Pancreas (tissue), 10 donors: ENCODE measurements at regions not wholly inside any gene's neighbourhood (a gene's known extent, or its start where the extent isn't known, plus 50 kb on each side); places are given as distances from the start of the nearest gene placed in this dataset.

Source experiments
- ATAC-seq, 4 donors: fragments of 200-7000 bp; cut with Tn5 transposase; one replicate each; pipeline versions ENCODE4 v1.8.0 to v1.9.1; 2020; ENCODE audit warnings: mild to moderate bottlenecking in 4 of 4, moderate library complexity in 4 of 4
- DNase-seq, 6 donors: peaks; one replicate each; pipeline ENCODE4 v3.0.0-alpha.2; 2020
- FAIRE-seq: peaks from 2 replicates; lab custom pipeline; 2012; peaks lifted over from hg19 to GRCh38; lab: Jason Lieb, UNC
- H3K27ac ChIP-seq, 4 donors: fragments of 200-600 bp; sonication (generic); 1 replicate in 3 of 4; 2 replicates in 1 of 4; pipeline versions ENCODE4 v1.5.0 to v1.8.0; 2020
- H3K27me3 ChIP-seq, 4 donors: fragments of 200-600 bp; one replicate each; pipeline ENCODE4 v1.8.0; 2021
- H3K36me3 ChIP-seq, 3 donors: fragments of 200-600 bp; sonication (generic) in 1 of 3; one replicate each; pipeline versions ENCODE4 v1.5.0 to v1.8.0; 2020 to 2021
- H3K4me1 ChIP-seq, 3 donors: fragments of 200-600 bp; one replicate each; pipeline ENCODE4 v1.8.0; 2021
- H3K4me3 ChIP-seq, 4 donors: fragments of 200-600 bp; sonication (generic) in 2 of 4; one replicate each; pipeline versions ENCODE4 v1.5.0 to v1.8.0; 2020 to 2021
- H3K9me3 ChIP-seq, 4 donors: fragments of 200-600 bp; one replicate each; pipeline ENCODE4 v1.8.0; 2021
- CTCF ChIP-seq, 4 donors: fragments of 200-600 bp; sonication (generic) in 3 of 4; IDR thresholded peaks; one replicate each; pipeline versions ENCODE4 v1.5.0 to v1.8.0; 2021; ENCODE audit warnings: antibody characterized with exemption in 4 of 4
- WGBS, 2 donors: extraction: QIAGEN DNeasy Blood & Tissue Kit; methylation state at CpG; one replicate each; pipeline ENCODE4 v1.1.7; 2013; 5-methylcytosine and 5-hydroxymethylcytosine counted together
- intact Hi-C, 3 donors: fragments of 100-400 bp; cut with DNase I; formaldehyde crosslinking; loops; one replicate each; pipeline versions ENCODE4 v1.11.1 to v1.14.2; 2022
- donor health status: healthy with polysubstance abuse.
- donor health status: DM: no; HTN: no; CAD: no; lungs with moderate emphysema.
- donor health status: DM: no; HTN: no; CAD: no.
- donor health status: control.
- donor health status: control.
- donor health status: Bipolar disorder and iron deficiency.
- donor health status: DM: yes; HTN: yes; CAD: no.
- donor health status: DM: no; HTN: no; CAD: no.
- donor health status: DM: no; HTN: no; CAD: no.
- donor health status: DM: yes; HTN: yes; CAD: no.

GRCh38 chr3:90039994-90040393 is 932.6 kb downstream of the EPHA3 start:
- intact Hi-C loops, result no loop called here
- no peak for TF ChIP-seq CTCF (IDR thresholded peaks at IDR 0.05)
- WGBS, 2 donors, result 54 to 69% methylated on average over 2 of the region's 2 CpGs
- Histone ChIP-seq H3K27me3 (no peaks in the 10 kb centered on the region), H3K9me3 (no peaks in the 10 kb centered on the region), H3K4me3 (no peak overlapping the region), H3K36me3 (no peaks in the 10 kb centered on the region), H3K27ac (no peak overlapping the region), H3K4me1 (no peaks in the 10 kb centered on the region)
- no peak for DNase-seq
- no peak for ATAC-seq
- FAIRE-seq, result no peak

DNA sequence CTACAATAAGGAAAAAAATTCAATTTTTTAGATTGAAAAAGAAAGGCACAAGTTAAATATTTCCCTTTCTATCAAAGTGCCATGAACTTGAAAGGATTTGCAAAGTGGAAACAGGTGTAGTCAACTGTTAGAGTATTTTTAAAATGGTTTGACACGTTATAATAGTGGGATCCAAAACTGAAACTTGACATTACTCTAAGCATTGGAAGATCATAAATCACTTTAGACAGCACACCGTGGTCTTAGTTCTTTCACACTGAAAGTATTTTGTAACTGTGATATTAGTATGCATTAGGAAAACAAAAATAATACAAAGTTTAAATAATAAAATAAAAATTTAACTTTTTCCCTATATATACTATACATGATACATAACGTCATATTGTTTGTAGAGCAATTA is 933.1 kb downstream of the EPHA3 start:
- H3K9me3 ChIP-seq, result no peaks in the 10 kb centered on the region
- H3K4me1 ChIP-seq, result no peaks in the 10 kb centered on the region
- peak; percentile 23 for FAIRE-seq
- TF ChIP-seq CTCF (IDR thresholded peaks at IDR 0.05), result no peak
- H3K27me3 ChIP-seq, result no peaks in the 10 kb centered on the region
- H3K4me3 ChIP-seq, result no peak overlapping the region
- ATAC-seq, result no peak
- no peaks in the 10 kb centered on the region for H3K36me3 ChIP-seq
- intact Hi-C loops, result no loop called here
- H3K27ac ChIP-seq, result no peak overlapping the region
- DNase-seq, result no peak
- WGBS, 2 donors, result 29 to 32% methylated on average over 3 of the region's 3 CpGs

- Histone ChIP-seq H3K27me3 (no peaks in the 10 kb centered on the region), H3K36me3 (no peaks in the 10 kb centered on the region), H3K4me3 (no peak overlapping the region), H3K4me1 (no peaks in the 10 kb centered on the region), H3K9me3 (no peaks in the 10 kb centered on the region), H3K27ac (no peak overlapping the region)
- FAIRE-seq (no peak), DNase-seq (no peak), ATAC-seq (no peak)
- WGBS, 2 donors, result 41 to 46% methylated on average over 2 of the region's 2 CpGs
- intact Hi-C loops, result no loop called here
- TF ChIP-seq CTCF (IDR thresholded peaks at IDR 0.05), result no peak
Observed at GRCh38 chr3:90041995-90042394, 934.6 kb downstream of the EPHA3 start.

GRCh38 chr3:90043287-90043686 is 935.9 kb downstream of the EPHA3 start:
- Histone ChIP-seq H3K4me3 (no peak overlapping the region), H3K36me3 (no peaks in the 10 kb centered on the region), H3K9me3 (no peaks in the 10 kb centered on the region), H3K27me3 (no peaks in the 10 kb centered on the region), H3K27ac (no peak overlapping the region), H3K4me1 (no peaks in the 10 kb centered on the region)
- ATAC-seq, result no peak
- FAIRE-seq, result no peak
- intact Hi-C loops, result no loop called here
- TF ChIP-seq CTCF (IDR thresholded peaks at IDR 0.05), result no peak
- 53 to 66% methylated on average over 5 of the region's 5 CpGs for WGBS, 2 donors
- no peak for DNase-seq

DNA sequence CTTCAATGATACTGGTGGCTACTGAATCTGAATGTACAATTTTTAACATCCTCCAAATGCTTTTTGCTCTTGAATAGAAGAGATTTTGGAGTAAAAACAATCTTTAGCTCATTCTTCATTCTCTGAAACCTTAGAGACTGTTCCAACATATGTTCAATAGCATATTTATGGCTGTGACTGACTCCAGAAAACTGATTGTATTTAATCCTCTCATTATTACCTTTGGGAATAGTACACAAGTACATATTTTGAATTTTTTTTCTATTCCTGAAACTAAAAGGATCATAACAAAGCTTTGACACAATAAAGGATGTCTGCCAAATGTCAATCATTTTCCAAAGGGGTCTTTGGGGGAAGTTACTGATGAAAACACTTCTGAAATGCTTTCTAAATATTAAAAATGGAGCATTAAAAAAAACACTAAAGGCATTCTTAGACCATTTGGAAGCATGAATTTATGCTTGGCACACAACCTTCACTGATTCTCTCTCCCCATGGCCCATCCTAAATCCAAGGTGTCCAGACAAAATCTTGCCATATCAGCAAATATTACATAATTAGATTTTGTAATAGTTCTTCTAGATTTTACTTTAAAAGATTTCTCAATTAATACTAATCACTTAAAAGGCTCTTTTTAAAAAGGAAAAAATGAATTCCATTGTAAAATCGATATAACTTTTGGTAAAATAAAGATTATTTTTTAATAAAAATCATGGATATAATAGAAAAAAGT is 936.8 kb downstream of the EPHA3 start:
- H3K4me3 ChIP-seq, result no peak overlapping the region
- intact Hi-C loops, result no loop called here
- H3K36me3 ChIP-seq, result no peaks in the 10 kb centered on the region
- ATAC-seq (no peak), DNase-seq (no peak), FAIRE-seq (peak; percentile 17)
- H3K27ac ChIP-seq, result no peak overlapping the region
- no peaks in the 10 kb centered on the region for H3K9me3 ChIP-seq
- H3K4me1 ChIP-seq, result no peaks in the 10 kb centered on the region
- WGBS, 2 donors, result 44 to 49% methylated on average over 1 of the region's 1 CpG
- no peak for TF ChIP-seq CTCF (IDR thresholded peaks at IDR 0.05)
- no peaks in the 10 kb centered on the region for H3K27me3 ChIP-seq
